Gastroesophageal sphincter (tissue), 3 donors: ENCODE measurements at regions not wholly inside any gene's neighbourhood (a gene's known extent, or its start where the extent isn't known, plus 50 kb on each side); places are given as distances from the start of the nearest gene placed in this dataset.
"Not testable (repeated sequence)": the region's sequence is repeated elsewhere in the genome, so short reads cannot be mapped to it uniquely, and the experiment has no call there.

ENCODE experiments used
- EP300 ChIP-seq: sonication (generic); formaldehyde crosslinking; IDR thresholded peaks from one replicate; pipeline ENCODE4 v1.6.1; 2017; ENCODE audit warnings: antibody characterized with exemption, mild to moderate bottlenecking
- POLR2A ChIP-seq, 2 donors: fragments of 450-650 bp; IDR thresholded peaks; one replicate each; pipeline ENCODE4 v1.6.1; 2017; ENCODE audit warnings: antibody characterized with exemption in 2 of 2, mild to moderate bottlenecking in 2 of 2, moderate library complexity in 1 of 2
- POLR2AphosphoS5 ChIP-seq: sonication (generic); formaldehyde crosslinking; IDR thresholded peaks from one replicate; pipeline ENCODE4 v1.6.1; 2017; ENCODE audit warnings: antibody characterized with exemption
- TF ChIP-seq, protein P1 (sequence below), 4 experiments: fragments of 200-600 bp in 2 of 4; fragments of 450-650 bp in 2 of 4; sonication (generic) in 1 of 4; IDR thresholded peaks; one replicate each; pipeline ENCODE4 v1.5.1; 2017 to 2019; ENCODE audit warnings: antibody characterized with exemption in 4 of 4, mild to moderate bottlenecking in 2 of 4, moderate library complexity in 2 of 4

DNA sequence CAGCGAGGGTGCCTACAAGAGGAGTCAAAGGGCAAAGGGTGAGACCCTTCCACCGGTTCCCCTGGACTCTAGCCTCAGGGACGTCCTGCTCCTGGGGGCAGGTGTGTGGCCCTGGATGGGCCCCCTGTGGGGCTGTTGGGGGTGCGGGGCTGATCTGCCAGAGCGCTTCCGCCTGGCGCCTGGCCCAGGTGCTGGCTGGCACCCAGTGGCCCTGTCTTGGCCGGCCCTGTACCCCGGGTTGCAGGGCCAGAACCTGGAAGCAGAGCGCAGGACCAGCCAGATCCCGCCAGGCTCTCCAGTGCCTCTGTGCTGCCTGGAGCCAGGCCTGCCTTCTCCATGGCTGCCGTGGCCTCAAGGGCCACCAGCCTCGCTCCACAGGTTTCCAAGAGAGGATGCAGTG is 1625.8 kb upstream of the GOT2 start:
- TF ChIP-seq, protein P1, sequence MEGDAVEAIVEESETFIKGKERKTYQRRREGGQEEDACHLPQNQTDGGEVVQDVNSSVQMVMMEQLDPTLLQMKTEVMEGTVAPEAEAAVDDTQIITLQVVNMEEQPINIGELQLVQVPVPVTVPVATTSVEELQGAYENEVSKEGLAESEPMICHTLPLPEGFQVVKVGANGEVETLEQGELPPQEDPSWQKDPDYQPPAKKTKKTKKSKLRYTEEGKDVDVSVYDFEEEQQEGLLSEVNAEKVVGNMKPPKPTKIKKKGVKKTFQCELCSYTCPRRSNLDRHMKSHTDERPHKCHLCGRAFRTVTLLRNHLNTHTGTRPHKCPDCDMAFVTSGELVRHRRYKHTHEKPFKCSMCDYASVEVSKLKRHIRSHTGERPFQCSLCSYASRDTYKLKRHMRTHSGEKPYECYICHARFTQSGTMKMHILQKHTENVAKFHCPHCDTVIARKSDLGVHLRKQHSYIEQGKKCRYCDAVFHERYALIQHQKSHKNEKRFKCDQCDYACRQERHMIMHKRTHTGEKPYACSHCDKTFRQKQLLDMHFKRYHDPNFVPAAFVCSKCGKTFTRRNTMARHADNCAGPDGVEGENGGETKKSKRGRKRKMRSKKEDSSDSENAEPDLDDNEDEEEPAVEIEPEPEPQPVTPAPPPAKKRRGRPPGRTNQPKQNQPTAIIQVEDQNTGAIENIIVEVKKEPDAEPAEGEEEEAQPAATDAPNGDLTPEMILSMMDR (IDR thresholded peaks at IDR 0.05) = not testable (repeated sequence)
- not testable (repeated sequence) for TF ChIP-seq POLR2A (IDR thresholded peaks at IDR 0.05); EP300; POLR2AphosphoS5
